K562 (cell line): ENCODE measurements at regions not wholly inside any gene's neighbourhood (a gene's known extent, or its start where the extent isn't known, plus 50 kb on each side); places are given as distances from the start of the nearest gene placed in this dataset.

Source experiments
- ATAC-seq: fragments of 200-7000 bp; cut with Tn5 transposase; 3 replicates; pipeline ENCODE4 v1.9.1; 2020; ENCODE audit warnings: moderate library complexity
- BruUV-seq: library from RNA; stranded (reverse); fragments of 400-500 nt; replicated peaks from 2 replicates; lab custom pipeline; 2021; lab: Mats Ljungman, UMichigan
- CTCF ChIA-PET: fragments of 300-600 bp; formaldehyde crosslinking; extraction: SDS; loops from one replicate; lab custom pipeline; 2021; ENCODE audit warnings: low intra/inter-chr PET ratio; lab: Yijun Ruan, JAX
- POLR2A ChIA-PET: fragments of 300-600, 350-650 bp; sonication (Branson Sonifier 250); formaldehyde crosslinking; extraction: SDS; loops from one replicate; lab custom pipeline; 2021; ENCODE audit warnings: antibody characterized with exemption, inconsistent platforms; lab: Yijun Ruan, JAX
- DNase-seq, 4 experiments: peaks; one replicate each; pipeline versions ENCODE4 v3.0.0 to v3.0.0-alpha.2; 2011 to 2018; ENCODE audit warnings: low spot score in 3 of 4, mixed read lengths in 3 of 4; ENCODE audit errors: extremely low read depth in 1 of 4
- FAIRE-seq: peaks from 2 replicates; lab custom pipeline; 2011; peaks lifted over from hg19 to GRCh38; lab: Jason Lieb, UNC
- H2AFZ ChIP-seq: 2 replicates; pipeline ENCODE4 v1.6.0; 2011; ENCODE audit warnings: low read depth, low read length, control low read depth, inconsistent platforms
- H3K27ac ChIP-seq: fragments of 200-600 bp; 3 replicates; pipeline ENCODE4 v1.8.0; 2011; ENCODE audit warnings: low read depth, mild to moderate bottlenecking, control low read depth, inconsistent platforms, low read length, moderate library complexity, mixed read lengths; ENCODE audit errors: extremely low read depth
- H3K27me3 ChIP-seq, 2 experiments: fragments of 300-600 bp in 1 of 2; 2 replicates in 1 of 2; 3 replicates in 1 of 2; pipeline versions ENCODE4 v1.6.0 to v1.8.0; 2011; ENCODE audit warnings: inconsistent platforms in 2 of 2, low read length in 2 of 2, mild to moderate bottlenecking in 1 of 2, mixed read lengths in 1 of 2, moderate library complexity in 1 of 2; ENCODE audit not compliant: control insufficient read depth in 2 of 2, insufficient read depth in 2 of 2
- H3K36me3 ChIP-seq: fragments of 300-600 bp; 3 replicates; pipeline ENCODE4 v1.8.0; 2011; ENCODE audit warnings: mild to moderate bottlenecking, low read length, inconsistent platforms; ENCODE audit not compliant: control insufficient read depth, insufficient read depth
- H3K4me1 ChIP-seq, 2 experiments: fragments of 200-600 bp in 1 of 2; replicated peaks in 1 of 2; 2 replicates in 1 of 2; 3 replicates in 1 of 2; pipeline versions ENCODE4 v1.5.1 to v1.8.0; 2011; ENCODE audit warnings: inconsistent platforms in 2 of 2, low read length in 2 of 2, mild to moderate bottlenecking in 1 of 2, mixed read lengths in 1 of 2, moderate library complexity in 1 of 2; ENCODE audit not compliant: control insufficient read depth in 2 of 2, insufficient read depth in 2 of 2
- H3K4me2 ChIP-seq: 2 replicates; pipeline ENCODE4 v1.6.1; 2011; ENCODE audit warnings: low read length, control low read depth, inconsistent platforms, mixed read lengths; ENCODE audit not compliant: insufficient read depth
- H3K4me3 ChIP-seq: fragments of 200-600 bp; sonication (generic), shearing (Covaris generic); 2 replicates; pipeline ENCODE4 v1.5.1; 2016; ENCODE audit warnings: control low read depth, inconsistent platforms
- H3K79me2 ChIP-seq: fragments of 200-600 bp; 3 replicates; pipeline ENCODE4 v1.8.0; 2011; ENCODE audit warnings: low read length, inconsistent platforms; ENCODE audit not compliant: control insufficient read depth, insufficient read depth
- H3K9ac ChIP-seq, 2 experiments: 2 replicates each; pipeline versions ENCODE4 v1.6.0 to v1.6.1; 2011; ENCODE audit warnings: low read depth in 2 of 2, low read length in 2 of 2, control low read depth in 1 of 2, inconsistent platforms in 1 of 2, mild to moderate bottlenecking in 1 of 2, mixed read lengths in 1 of 2; ENCODE audit not compliant: insufficient read depth in 1 of 2
- H3K9me1 ChIP-seq: one replicate; pipeline ENCODE4 v1.6.0; 2011; ENCODE audit warnings: inconsistent platforms, mild to moderate bottlenecking, low read length, moderate library complexity; ENCODE audit not compliant: control insufficient read depth, insufficient read depth
- H3K9me3 ChIP-seq: replicated peaks from 2 replicates; pipeline ENCODE4 v1.5.1; 2011; ENCODE audit warnings: low read depth, low read length, inconsistent platforms; ENCODE audit not compliant: control insufficient read depth, insufficient read depth
- H4K20me1 ChIP-seq: replicated peaks from 2 replicates; pipeline ENCODE4 v1.6.1; 2011; ENCODE audit warnings: low read length, inconsistent platforms, mixed read lengths; ENCODE audit not compliant: control insufficient read depth, insufficient read depth
- DMBX1 ChIP-seq: fragments of 250-450 bp; sonication (Bioruptor Pico); IDR thresholded peaks from 2 replicates; pipeline ENCODE4 v1.8.0; 2022; ENCODE audit warnings: inconsistent platforms, mild to moderate bottlenecking, moderate library complexity, borderline replicate concordance
- E2F1 ChIP-seq: sonication (generic); formaldehyde crosslinking; IDR thresholded peaks from 2 replicates; pipeline ENCODE4 v1.8.1; 2023; ENCODE audit warnings: mild to moderate bottlenecking, missing genetic modification reagents, moderate library complexity
- ELK1 ChIP-seq: sonication (generic); formaldehyde crosslinking; IDR thresholded peaks from 2 replicates; pipeline ENCODE4 v1.8.1; 2022; ENCODE audit warnings: missing genetic modification reagents
- GTF2A2 ChIP-seq: IDR thresholded peaks from 2 replicates; pipeline ENCODE4 v1.6.1; 2016; ENCODE audit warnings: mild to moderate bottlenecking, missing genetic modification characterization, missing compliant biosample characterization
- GTF2E2 ChIP-seq: fragments of 200-800 bp; sonication (Bioruptor generic); IDR thresholded peaks from 2 replicates; pipeline ENCODE4 v1.6.1; 2016; ENCODE audit warnings: missing genetic modification characterization, missing compliant biosample characterization
- HNRNPL ChIP-seq: fragments of 200-400 bp; formaldehyde crosslinking; IDR thresholded peaks from 2 replicates; pipeline ENCODE4 v1.6.1; 2017; ENCODE audit warnings: low read depth, mild to moderate bottlenecking, low read length
- KLF13 ChIP-seq: fragments of 450-650 bp; IDR thresholded peaks from 2 replicates; pipeline ENCODE4 v1.6.1; 2016; ENCODE audit warnings: missing genetic modification characterization, low read depth, mild to moderate bottlenecking, missing compliant biosample characterization, moderate library complexity, borderline replicate concordance
- LEF1 ChIP-seq: fragments of 450-650 bp; IDR thresholded peaks from 2 replicates; pipeline ENCODE4 v1.6.1; 2016; ENCODE audit warnings: mild to moderate bottlenecking
- MECOM ChIP-seq: fragments of 250-450 bp; sonication (Bioruptor Pico); IDR thresholded peaks from 2 replicates; pipeline ENCODE4 v1.8.0; 2022; ENCODE audit warnings: inconsistent platforms
- MEF2D ChIP-seq: conservative IDR thresholded peaks from 2 replicates; pipeline ENCODE4 v1.6.1; 2016; ENCODE audit warnings: low read depth, missing genetic modification characterization, missing compliant biosample characterization
- SMAD4 ChIP-seq: fragments of 250-450 bp; sonication (Bioruptor Pico); conservative IDR thresholded peaks from 2 replicates; pipeline ENCODE4 v1.8.0; 2021; ENCODE audit warnings: inconsistent platforms, mild to moderate bottlenecking, moderate library complexity
- SNRNP70 ChIP-seq: fragments of 200-400 bp; formaldehyde crosslinking; optimal IDR thresholded peaks from 2 replicates; pipeline ENCODE3; 2017; ENCODE audit warnings: low read depth, low read length
- SPI1 ChIP-seq: IDR thresholded peaks from 2 replicates; pipeline ENCODE4 v1.6.1; 2011; ENCODE audit warnings: low read depth, low read length, control low read depth, borderline replicate concordance
- SUPT5H ChIP-seq: fragments of 450-650 bp; IDR thresholded peaks from 2 replicates; pipeline ENCODE4 v1.6.1; 2016
- TAF9B ChIP-seq: fragments of 450-650 bp; IDR thresholded peaks from 2 replicates; pipeline ENCODE4 v1.6.1; 2018; ENCODE audit warnings: mild to moderate bottlenecking; ENCODE audit not compliant: partially characterized antibody
- ZNF165 ChIP-seq: fragments of 250-450 bp; sonication (Bioruptor Pico); IDR thresholded peaks from 2 replicates; pipeline ENCODE4 v1.4.0; 2020; ENCODE audit warnings: borderline replicate concordance
- ZNF518B ChIP-seq: fragments of 250-450 bp; sonication (Bioruptor Pico); IDR thresholded peaks from 2 replicates; pipeline ENCODE4 v1.5.0; 2021; ENCODE audit warnings: mild to moderate bottlenecking, moderate library complexity
- WGBS: fragments of 100-300 bp; shearing (Covaris generic); methylation state at CpG from one replicate; pipeline ENCODE4 v1.1.6; 2016; ENCODE audit warnings: low coverage, mixed read lengths; ENCODE audit not compliant: insufficient coverage; ENCODE audit errors: missing lambda C conversion rate; 5-methylcytosine and 5-hydroxymethylcytosine counted together
- in situ Hi-C: fragments of 300-500 bp; cut with MboI; formaldehyde crosslinking; loops from 4 replicates; pipeline ENCODE4 v1.15.0; 2018; ENCODE audit warnings: inconsistent platforms, mixed read lengths
- intact Hi-C: fragments of 100-400 bp; cut with micrococcal nuclease; formaldehyde crosslinking; loops from 2 replicates; pipeline ENCODE4 v1.14.2; 2022

GRCh38 chr1:209411491-209411929 is 172.0 kb upstream of the CAMK1G start:
- in situ Hi-C loops: no loop called here
- WGBS: 2% methylated on average over 3 of the region's 3 CpGs
- DNase-seq: no peak
- Histone ChIP-seq H2AFZ (no peak overlapping the region), H3K9me3 (no peaks in the 10 kb centered on the region), H3K27ac (no peak overlapping the region), H3K9me1 (no peaks in the 10 kb centered on the region), H3K4me1 (no peaks in the 10 kb centered on the region), H4K20me1 (no peaks in the 10 kb centered on the region), H3K79me2 (no peaks in the 10 kb centered on the region), H3K4me3 (no peak overlapping the region), H3K36me3 (no peaks in the 10 kb centered on the region), H3K4me2 (no peak overlapping the region), H3K9ac (no peak overlapping the region), H3K27me3 (no peaks in the 10 kb centered on the region)
- intact Hi-C loops: no loop called here
- no TSS peak for BruUV-seq
- no peak for ATAC-seq
- no peak for FAIRE-seq
- CTCF ChIA-PET: no interaction called here
- POLR2A ChIA-PET: no interaction called here
- no peak for TF ChIP-seq ELK1
- no peak for TF ChIP-seq LEF1
- no peak for TF ChIP-seq DMBX1
- no peak for TF ChIP-seq SMAD4 (CRISPR knock-in tag)
- no peak for TF ChIP-seq SUPT5H
- TF ChIP-seq E2F1: no peak
- no peak for TF ChIP-seq GTF2E2 (tag)
- TF ChIP-seq MEF2D (tag): no peak
- no peak for TF ChIP-seq ZNF165 (CRISPR knock-in tag)
- no peak for TF ChIP-seq TAF9B
- no peak for TF ChIP-seq HNRNPL
- no peak for TF ChIP-seq KLF13 (tag)
- TF ChIP-seq MECOM (CRISPR knock-in tag): no peak
- TF ChIP-seq SNRNP70: no peak
- TF ChIP-seq GTF2A2: no peak
- TF ChIP-seq ZNF518B (CRISPR knock-in tag): no peak
- no peak for TF ChIP-seq SPI1
